HG03439 (cell line): ENCODE measurements at regions not wholly inside any gene's neighbourhood (a gene's known extent, or its start where the extent isn't known, plus 50 kb on each side); places are given as distances from the start of the nearest gene placed in this dataset.
"Not testable (repeated sequence)": the region's sequence is repeated elsewhere in the genome, so short reads cannot be mapped to it uniquely, and the experiment has no call there.

Experiments used
- ATAC-seq: cut with Tn5 transposase; IDR thresholded peaks from one replicate; pipeline ENCODE4 v1.9.1; 2021; ENCODE audit warnings: mild to moderate bottlenecking, moderate library complexity; ENCODE audit not compliant: unreplicated experiment

- ATAC-seq: no peak
Measured at GRCh38 chr11:86167499-86168164, 76.9 kb upstream of the EED start.

DNA sequence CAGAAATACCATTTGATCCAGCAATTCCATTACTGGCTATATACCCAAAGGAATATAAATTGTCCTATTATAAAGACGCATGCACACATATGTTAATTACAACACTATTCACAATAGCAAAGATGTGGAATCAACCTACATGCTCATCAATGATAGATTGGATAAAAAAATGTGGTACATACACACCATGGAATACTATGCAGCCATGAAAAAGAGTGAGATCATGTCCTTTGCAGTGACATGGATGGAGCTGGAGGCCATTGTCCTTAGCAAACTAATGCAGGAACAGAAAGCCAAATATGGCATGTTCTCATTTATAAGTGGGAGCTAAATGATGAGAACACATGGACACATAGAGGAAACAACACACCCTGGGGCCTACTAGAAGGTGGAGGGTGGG lies 78.3 kb upstream of the EED start:
- ATAC-seq: not testable (repeated sequence)

- ATAC-seq: no peak
Measured at GRCh38 chr11:86164106-86164505, 80.4 kb upstream of the EED start.

GRCh38 chr11:86163221-86163876 lies 81.2 kb upstream of the EED start:
- not testable (repeated sequence) for ATAC-seq

DNA sequence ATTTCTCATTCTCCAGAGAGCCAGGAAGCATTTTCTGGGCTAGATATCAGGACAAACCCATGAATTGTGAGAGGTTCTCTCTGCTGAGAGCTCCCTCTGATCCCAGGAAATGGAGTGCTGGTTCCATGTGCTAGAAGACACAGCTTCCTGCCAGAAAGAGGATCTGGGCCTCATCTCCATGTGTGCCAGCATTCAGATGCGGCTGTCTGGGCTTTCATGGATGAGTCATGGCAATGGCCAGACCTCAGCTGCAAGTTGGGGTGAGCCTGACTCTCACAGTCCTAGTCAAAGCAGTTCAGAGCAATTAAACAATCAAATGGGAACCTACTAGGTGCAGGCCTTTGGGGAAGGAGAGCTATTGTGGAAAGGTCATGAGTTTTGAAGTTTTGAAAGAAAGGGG lies 82.3 kb upstream of the EED start:
- no peak for ATAC-seq

DNA sequence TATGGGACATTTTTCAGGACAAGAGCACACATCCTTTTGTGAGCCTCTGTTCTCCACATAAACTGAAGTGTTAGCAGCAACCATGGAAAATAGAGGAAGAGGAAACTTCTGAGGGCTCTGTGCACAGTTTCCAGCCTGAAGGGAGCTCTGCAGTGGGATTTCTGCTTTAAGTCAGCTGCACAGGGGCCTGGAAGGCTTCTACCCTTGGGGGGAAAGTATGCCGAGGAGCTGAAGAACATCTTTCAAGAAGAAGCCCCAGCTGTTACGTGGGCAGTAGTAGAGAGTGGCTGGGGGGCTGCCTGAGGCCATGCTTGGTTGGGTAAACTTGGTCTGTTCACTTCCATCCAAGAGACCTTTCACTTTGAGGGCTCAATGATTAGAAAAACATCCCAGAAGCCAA lies 82.7 kb upstream of the EED start:
- no peak for ATAC-seq

GRCh38 chr11:86161336-86161735 lies 83.2 kb upstream of the EED start:
- ATAC-seq: no peak

GRCh38 chr11:86160541-86161149 lies 83.9 kb upstream of the EED start:
- ATAC-seq: no peak

DNA sequence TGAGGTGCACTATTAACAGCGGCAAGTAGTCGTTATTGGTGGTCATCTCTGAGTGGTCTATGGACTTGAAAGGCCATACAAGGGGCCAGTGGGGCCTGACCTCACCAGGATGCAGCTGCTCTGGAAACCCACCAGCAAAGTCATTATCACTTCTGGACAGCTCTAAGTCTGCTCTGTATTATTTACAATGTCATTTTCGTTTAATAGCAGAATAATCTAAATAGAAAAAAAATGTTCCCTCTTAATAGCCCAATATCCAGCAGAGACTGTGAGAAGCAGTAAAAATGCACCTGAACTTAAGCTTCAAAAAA lies 85.0 kb upstream of the EED start:
- no peak for ATAC-seq

- ATAC-seq: no peak
Measured at GRCh38 chr11:86158704-86159580, 85.6 kb upstream of the EED start.

DNA sequence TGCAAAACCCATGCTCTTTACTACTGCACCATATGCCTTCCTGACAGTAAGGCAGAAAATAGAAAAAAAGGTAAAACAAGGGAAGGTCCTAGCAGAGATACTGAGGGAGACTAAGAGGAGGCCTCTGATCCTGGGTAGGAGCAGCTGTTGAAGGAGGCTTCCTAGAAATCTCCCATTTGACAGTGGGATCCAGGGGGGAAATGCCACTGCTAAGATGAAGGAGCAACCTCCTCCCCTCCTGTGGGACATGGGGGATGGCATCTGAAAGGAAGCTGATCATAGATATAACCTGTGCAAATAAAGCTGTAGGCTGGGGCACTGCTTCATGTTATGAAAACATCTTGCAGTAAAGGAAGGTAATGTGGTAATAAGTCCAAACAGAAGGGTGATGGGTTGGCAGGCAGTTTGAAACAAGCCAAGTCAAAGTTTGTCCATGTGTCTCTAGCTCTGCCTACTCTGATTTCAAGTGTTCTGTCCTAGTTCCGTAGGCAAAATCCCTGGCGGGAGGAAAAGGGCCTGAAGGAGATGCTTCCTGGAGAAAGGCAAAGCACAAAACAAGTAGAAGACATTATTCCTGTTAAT lies 86.7 kb upstream of the EED start:
- ATAC-seq: no peak

DNA sequence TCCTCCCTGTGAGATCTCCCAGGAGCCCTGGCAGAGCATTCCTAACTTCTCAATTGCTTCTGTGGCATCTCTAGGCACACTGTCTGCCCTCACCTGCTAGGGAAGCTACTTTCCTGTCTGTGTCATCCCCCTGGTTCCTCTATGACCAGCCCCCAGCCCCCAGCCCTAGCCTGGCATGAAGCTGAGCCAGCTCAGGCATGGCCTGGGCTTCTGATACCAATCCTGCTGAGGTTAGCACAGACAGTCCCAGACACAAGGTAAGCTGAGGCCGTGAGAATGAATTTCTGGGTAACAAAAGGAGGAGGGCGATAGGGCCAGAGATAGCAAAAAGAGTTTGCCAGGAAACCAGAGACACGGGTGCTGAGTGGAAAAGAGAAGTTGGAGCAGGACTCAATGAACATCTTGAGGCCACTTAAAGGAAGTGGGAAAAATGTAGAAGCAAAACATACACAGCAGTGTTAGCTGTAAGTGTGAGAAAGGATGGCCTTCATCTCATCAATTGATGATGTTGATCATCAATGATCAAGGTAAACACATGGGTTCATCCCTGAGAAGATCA lies 87.6 kb upstream of the PICALM start:
- no peak for ATAC-seq

DNA sequence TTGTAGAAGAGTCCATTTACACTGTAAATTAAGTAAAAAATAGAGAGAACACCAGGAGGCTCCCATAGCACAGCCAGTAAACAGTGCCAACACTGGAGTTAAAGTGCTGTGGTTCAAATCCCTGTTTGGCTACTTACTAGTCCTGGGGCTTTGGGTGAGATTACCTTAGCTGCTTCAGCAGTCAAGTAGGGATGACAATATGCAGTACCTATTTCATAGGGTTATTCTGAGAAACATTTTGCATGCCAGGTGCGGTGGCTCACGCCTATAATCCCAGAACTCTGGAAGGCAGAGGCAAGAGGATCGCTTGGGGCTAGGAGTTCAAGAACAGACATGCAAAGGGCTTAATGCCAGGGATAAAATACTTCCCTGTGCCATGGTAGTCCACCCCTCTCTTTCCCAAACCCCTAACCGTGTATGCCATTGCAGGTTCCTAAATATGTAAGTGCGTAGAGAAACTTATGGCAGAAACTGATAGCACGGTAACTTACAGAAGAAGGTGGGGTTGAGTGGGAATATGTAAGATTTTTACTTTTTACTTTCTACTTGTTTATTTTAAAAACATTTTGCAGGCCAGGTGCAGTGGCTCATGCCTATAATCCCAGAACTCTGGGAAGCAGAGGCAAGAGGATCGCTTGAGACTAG lies 86.4 kb upstream of the PICALM start:
- no peak for ATAC-seq

DNA sequence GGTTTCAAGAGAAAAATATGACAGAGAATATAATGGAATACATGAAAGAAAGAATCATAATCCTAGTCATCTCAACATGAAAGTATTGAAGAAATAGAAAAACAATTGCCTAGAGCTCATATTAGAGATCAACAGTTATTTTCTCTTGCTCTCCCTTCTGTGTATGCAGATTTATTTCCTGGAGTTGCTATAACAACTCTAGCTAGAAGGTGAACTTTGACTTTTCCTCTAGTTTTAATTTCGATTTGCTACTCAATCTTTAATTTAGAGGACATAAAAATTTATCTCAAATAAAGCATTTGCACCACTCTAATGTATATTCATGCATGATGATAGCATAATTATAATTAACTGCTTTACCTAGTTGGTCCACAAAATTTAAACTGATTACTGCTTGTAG lies 84.6 kb upstream of the PICALM start:
- ATAC-seq: no peak

GRCh38 chr11:86152901-86153300 lies 84.0 kb upstream of the PICALM start:
- ATAC-seq: no peak

- ATAC-seq: no peak
Measured at GRCh38 chr11:86152006-86152862, 83.3 kb upstream of the PICALM start.

- ATAC-seq: no peak
Measured at GRCh38 chr11:86151174-86152005, 82.5 kb upstream of the PICALM start.

- no peak for ATAC-seq
Measured at GRCh38 chr11:86150847-86151173, 81.9 kb upstream of the PICALM start.

- no peak for ATAC-seq
Measured at GRCh38 chr11:86149792-86150191, 80.9 kb upstream of the PICALM start.
